ENCODE measurements at regions not wholly inside any gene's neighbourhood (a gene's known extent, or its start where the extent isn't known, plus 50 kb on each side); places are given as distances from the start of the nearest gene placed in this dataset.

DNA sequence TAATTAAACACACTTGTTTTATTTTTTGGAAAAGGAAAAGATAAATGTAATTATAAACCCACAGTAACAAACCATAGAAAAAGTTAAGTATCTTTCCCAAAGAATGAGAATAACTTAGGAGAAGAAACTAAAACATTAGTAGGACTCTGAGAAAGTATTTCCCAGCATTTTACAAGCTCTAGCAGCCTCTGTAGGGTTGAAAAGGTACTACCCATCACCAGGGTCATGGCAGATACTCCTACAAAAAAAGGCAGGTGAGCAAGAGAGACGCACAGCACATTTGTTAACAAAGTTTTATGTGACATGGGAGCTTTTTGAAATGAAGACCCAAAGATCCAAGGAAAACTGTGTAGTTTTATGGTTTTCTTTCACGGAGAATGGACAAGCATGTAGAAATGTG is 77.7 kb upstream of the FAM169A start:
- TF ChIP-seq, protein P1, sequence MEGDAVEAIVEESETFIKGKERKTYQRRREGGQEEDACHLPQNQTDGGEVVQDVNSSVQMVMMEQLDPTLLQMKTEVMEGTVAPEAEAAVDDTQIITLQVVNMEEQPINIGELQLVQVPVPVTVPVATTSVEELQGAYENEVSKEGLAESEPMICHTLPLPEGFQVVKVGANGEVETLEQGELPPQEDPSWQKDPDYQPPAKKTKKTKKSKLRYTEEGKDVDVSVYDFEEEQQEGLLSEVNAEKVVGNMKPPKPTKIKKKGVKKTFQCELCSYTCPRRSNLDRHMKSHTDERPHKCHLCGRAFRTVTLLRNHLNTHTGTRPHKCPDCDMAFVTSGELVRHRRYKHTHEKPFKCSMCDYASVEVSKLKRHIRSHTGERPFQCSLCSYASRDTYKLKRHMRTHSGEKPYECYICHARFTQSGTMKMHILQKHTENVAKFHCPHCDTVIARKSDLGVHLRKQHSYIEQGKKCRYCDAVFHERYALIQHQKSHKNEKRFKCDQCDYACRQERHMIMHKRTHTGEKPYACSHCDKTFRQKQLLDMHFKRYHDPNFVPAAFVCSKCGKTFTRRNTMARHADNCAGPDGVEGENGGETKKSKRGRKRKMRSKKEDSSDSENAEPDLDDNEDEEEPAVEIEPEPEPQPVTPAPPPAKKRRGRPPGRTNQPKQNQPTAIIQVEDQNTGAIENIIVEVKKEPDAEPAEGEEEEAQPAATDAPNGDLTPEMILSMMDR (IDR thresholded peaks at IDR 0.05; ENCODE audit: control insufficient read depth, extremely low read depth, insufficient read depth), result no peak
- H3K4me3 ChIP-seq (ENCODE audit: low read depth, low read length), result no peak overlapping the region
- no peak for DNase-seq (ENCODE audit: low read depth)

DNA sequence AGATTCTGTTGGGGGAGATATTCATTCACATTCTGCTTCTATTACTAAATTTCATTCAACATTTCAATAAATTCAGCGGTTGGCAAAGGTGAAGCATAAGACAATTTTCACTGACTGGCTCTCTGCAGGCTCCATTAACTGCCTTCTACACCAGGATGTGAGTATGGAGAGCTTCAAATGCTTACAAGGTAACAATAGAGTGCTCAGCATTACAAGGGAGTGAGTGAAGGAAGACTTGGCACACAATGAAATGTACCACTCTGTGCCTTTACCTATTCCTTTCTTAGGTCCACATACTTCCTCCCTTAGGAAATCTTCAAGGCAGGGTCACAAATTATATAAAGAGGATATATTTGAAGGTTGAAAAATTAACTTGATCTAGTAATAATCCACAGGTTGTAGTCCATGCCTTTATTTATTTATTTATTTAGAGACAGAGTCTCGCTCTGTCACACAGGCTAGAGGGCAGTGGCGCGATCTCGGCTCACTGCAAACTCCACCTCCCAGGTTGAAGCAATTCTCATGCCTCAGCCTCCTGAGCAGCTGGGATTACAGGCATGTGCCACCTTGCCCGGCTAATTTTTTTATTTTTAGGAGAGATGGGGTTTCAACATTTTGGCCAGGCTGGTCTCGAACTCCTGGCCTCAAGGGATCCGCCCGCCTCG is 76.6 kb upstream of the FAM169A start:
- no peak for DNase-seq (ENCODE audit: low read depth)
- TF ChIP-seq, protein P1 (IDR thresholded peaks at IDR 0.05; ENCODE audit: control insufficient read depth, extremely low read depth, insufficient read depth), result no peak
- no peak overlapping the region for H3K4me3 ChIP-seq (ENCODE audit: low read depth, low read length)

DNA sequence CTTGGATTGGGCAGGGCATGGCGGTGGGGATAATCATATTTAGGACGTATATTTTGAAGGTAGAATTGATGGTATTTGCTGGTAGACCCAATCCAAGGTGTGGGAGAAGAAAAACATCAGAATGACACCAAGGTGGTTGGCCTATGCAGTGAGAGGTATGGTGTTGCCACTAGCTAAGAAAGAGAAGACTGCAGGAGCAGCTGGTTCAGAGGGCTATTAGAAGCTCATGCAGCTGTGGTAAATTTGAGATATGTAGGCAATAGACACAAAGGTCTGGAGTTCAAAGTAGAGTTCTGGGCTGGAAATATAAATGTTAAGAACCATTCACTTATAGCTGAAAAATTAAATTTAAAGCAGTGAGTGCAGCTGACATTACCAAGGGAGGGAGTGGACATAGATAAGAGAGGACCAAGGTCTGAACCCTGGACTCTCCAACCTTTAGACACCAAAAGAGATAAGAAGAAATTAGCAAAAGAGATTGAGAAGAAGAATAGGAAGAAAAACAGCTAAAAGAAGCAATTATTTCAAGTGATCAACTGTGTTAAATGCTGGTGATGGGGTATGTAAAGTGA is 74.7 kb upstream of the FAM169A start:
- DNase-seq (ENCODE audit: low read depth), result no peak
- TF ChIP-seq, protein P1 (IDR thresholded peaks at IDR 0.05; ENCODE audit: control insufficient read depth, extremely low read depth, insufficient read depth), result no peak
- H3K4me3 ChIP-seq (ENCODE audit: low read depth, low read length), result no peak overlapping the region

DNA sequence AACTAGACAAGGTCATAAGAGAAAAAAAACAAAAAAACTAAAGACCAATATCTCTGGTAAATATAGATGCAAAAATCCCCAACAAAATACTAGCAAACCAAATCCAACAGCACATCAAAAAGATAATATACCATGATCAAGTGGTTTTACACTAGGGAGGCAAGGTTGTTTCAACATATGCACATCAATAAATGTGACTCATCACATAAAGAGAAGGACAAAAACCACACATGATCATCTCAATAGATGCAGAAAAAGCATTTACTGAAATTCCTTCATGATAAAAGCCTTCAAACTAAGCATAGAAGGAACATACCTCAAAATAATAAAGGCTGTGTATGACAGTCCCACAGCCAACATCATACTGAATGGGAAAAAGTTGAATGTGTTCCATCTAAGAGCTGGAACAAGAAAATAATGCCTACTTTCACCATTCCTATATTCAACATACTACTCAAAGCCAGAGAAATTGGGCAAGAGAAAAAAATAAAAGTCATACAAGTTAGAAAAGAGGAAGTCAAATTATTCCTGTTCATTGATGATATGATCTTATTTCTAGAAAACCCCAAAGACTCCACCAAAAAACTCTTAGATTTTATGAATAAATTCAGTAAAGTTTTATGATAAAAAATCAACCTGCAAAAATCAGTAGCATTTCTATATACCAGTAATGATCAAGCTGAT is 72.2 kb upstream of the FAM169A start:
- TF ChIP-seq, protein P1 (IDR thresholded peaks at IDR 0.05; ENCODE audit: control insufficient read depth, extremely low read depth, insufficient read depth), result no peak
- no peak overlapping the region for H3K4me3 ChIP-seq (ENCODE audit: low read depth, low read length)
- DNase-seq (ENCODE audit: low read depth), result no peak

DNA sequence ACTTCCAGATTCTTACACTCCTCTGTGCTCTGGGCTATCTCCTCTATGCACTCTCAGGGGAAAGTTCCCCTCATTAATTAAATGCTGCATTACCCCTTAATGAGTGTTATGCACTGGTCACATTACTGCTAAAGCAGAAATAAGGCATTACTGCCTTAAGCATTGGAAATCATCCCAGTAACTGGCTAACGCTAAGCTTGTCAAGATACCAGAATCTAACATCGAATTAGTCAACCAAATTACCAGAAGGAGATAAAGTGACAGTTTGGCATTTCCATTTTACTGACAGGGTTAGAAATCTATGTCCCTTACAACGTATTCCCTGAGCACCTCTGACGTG is 69.5 kb upstream of the FAM169A start:
- no peak for DNase-seq (ENCODE audit: low read depth)
- H3K4me3 ChIP-seq (ENCODE audit: low read depth, low read length), result no peak overlapping the region
- TF ChIP-seq, protein P1 (IDR thresholded peaks at IDR 0.05; ENCODE audit: control insufficient read depth, extremely low read depth, insufficient read depth), result no peak

DNA sequence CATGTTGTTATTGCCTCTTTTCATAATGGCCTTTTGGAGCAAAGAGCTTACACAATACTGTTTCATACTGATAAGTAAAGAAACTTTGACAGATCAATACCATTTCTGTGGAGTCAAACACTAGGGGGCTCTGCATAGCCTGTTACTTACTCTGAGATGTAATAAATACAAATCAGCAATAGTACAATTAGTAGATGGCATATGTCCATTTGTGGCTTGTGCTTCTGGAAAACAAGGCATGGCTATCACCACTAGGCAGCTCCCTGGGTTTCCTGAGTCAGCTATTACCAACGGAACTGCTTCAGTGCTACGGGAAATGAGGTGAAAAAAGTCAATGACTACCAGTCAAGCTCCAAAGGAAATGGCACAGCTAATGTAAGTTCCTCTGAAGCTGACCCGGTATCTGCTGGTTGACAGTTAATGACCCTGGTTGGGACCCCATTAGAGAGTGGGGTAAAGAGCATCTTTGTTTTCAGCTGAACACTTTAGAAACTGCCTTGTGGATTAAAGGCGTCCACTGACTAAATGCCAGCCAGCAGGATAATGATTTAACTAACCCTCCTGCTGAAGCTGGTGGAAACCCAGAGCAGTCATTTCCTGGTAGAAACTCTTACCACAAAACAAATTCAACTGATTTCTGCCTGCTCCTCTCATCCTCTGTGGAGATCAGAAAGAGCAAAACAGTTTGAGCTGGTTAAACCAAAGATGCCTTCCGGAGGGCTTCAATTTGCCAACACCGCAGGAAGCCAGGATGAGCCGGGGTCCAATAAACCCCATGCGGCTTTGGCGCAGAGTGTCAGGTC is 69.0 kb upstream of the FAM169A start:
- TF ChIP-seq, protein P1 (IDR thresholded peaks at IDR 0.05; ENCODE audit: control insufficient read depth, extremely low read depth, insufficient read depth), result peak; percentile 23; the same call in 1 of the 2 replicates
- H3K4me3 ChIP-seq (ENCODE audit: low read depth, low read length), result no peak overlapping the region
- DNase-seq (ENCODE audit: low read depth), result no peak

Data from LNCaP clone FGC (cell line).